Dermis microvascular lymphatic vessel endothelial cell (primary cell): ENCODE measurements at regions not wholly inside any gene's neighbourhood (a gene's known extent, or its start where the extent isn't known, plus 50 kb on each side); places are given as distances from the start of the nearest gene placed in this dataset.

Experiments
- DNase-seq, 2 donors: peaks; one replicate each; pipeline versions ENCODE4 v3.0.0 to v3.0.0-alpha.2; 2010; ENCODE audit warnings: low read depth in 2 of 2

- peak in 1 of 2 donors; percentile 27 for DNase-seq
These were observed 226.7 kb upstream of the DCBLD2 start for GRCh38 chr3:99128235-99128634.

- no peak for DNase-seq
These were observed 224.8 kb upstream of the DCBLD2 start for GRCh38 chr3:99126316-99126715.

- peak in 1 of 2 donors; percentile 21 for DNase-seq
These were observed 217.9 kb upstream of the DCBLD2 start for GRCh38 chr3:99119385-99119784.

- no peak for DNase-seq
These were observed 216.9 kb upstream of the DCBLD2 start for GRCh38 chr3:99118381-99118780.

- DNase-seq, result peak; percentile 45 to 81
These were observed 213.2 kb upstream of the DCBLD2 start for GRCh38 chr3:99114565-99115291.

- no peak for DNase-seq
These were observed 209.7 kb upstream of the DCBLD2 start for GRCh38 chr3:99111235-99111634.

- DNase-seq, result no peak
These were observed 208.9 kb upstream of the DCBLD2 start for GRCh38 chr3:99110401-99110800.

GRCh38 chr3:99108508-99108907 is 207.0 kb upstream of the DCBLD2 start:
- peak; percentile 99 for DNase-seq

- no peak for DNase-seq
These were observed 193.1 kb upstream of the DCBLD2 start for GRCh38 chr3:99094606-99095005.

GRCh38 chr3:99087277-99087676 is 185.8 kb upstream of the DCBLD2 start:
- DNase-seq, result no peak

- no peak for DNase-seq
These were observed 183.3 kb upstream of the DCBLD2 start for GRCh38 chr3:99084826-99085225.

GRCh38 chr3:99084156-99084555 is 182.7 kb upstream of the DCBLD2 start:
- no peak for DNase-seq

- no peak for DNase-seq
These were observed 169.6 kb upstream of the DCBLD2 start for GRCh38 chr3:99071096-99071495.

- DNase-seq, result no peak
These were observed 168.5 kb upstream of the DCBLD2 start for GRCh38 chr3:99069973-99070372.

GRCh38 chr3:99066863-99067262 is 165.4 kb upstream of the DCBLD2 start:
- DNase-seq, result no peak

- no peak for DNase-seq
These were observed 147.7 kb upstream of the DCBLD2 start for GRCh38 chr3:99049164-99049563.

GRCh38 chr3:99041747-99042146 is 140.3 kb upstream of the DCBLD2 start:
- DNase-seq, result no peak

GRCh38 chr3:99031778-99032177 is 130.3 kb upstream of the DCBLD2 start:
- no peak for DNase-seq

- DNase-seq, result peak; percentile 60 to 67
These were observed 122.2 kb upstream of the DCBLD2 start for GRCh38 chr3:99023590-99024192.

GRCh38 chr3:99021466-99021865 is 120.0 kb upstream of the DCBLD2 start:
- no peak for DNase-seq

GRCh38 chr3:99016452-99016851 is 115.0 kb upstream of the DCBLD2 start:
- no peak for DNase-seq

- DNase-seq, result no peak
These were observed 112.4 kb upstream of the DCBLD2 start for GRCh38 chr3:99013777-99014315.

- no peak for DNase-seq
These were observed 111.6 kb upstream of the DCBLD2 start for GRCh38 chr3:99013077-99013476.
